Right lobe of liver (tissue), 4 donors: ENCODE measurements at regions not wholly inside any gene's neighbourhood (a gene's known extent, or its start where the extent isn't known, plus 50 kb on each side); places are given as distances from the start of the nearest gene placed in this dataset.

ENCODE experiments used
- POLR2A ChIP-seq: fragments of 450-650 bp; IDR thresholded peaks from one replicate; pipeline ENCODE4 v1.6.1; 2017; ENCODE audit warnings: antibody characterized with exemption, mild to moderate bottlenecking
- TF ChIP-seq, protein P1 (sequence below), 4 donors: fragments of 200-600 bp in 3 of 4; fragments of 450-650 bp in 1 of 4; IDR thresholded peaks; one replicate each; pipeline versions ENCODE4 v1.5.1 to v1.8.0; 2016 to 2022; ENCODE audit warnings: antibody characterized with exemption in 4 of 4, mild to moderate bottlenecking in 2 of 4
- donor health status: DM: no; HTN: no; CAD: no.
- donor health status: DM: no; HTN: no; CAD: no.
- donor health status: DM: no; HTN: yes; CAD: no.

DNA sequence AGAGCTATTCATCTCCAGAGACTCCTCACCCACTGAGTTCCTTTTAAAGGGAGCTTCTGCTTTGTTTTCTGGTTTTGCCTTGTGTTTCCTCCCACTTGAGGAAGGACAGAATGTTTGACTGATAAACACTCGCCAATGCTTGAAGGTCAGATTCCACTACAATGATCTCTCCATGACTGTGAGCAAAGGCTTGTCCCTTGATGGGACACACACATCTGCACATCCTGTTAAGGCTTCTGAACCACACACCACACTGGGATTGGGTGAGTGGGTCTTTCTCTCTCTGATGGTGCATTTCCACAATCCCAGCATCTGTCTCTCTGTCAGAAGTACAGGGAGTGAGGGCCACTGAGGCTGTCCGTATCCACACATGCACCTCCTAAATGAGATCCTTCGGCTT is 245.3 kb downstream of the IRS2 start:
- TF ChIP-seq, protein P1, sequence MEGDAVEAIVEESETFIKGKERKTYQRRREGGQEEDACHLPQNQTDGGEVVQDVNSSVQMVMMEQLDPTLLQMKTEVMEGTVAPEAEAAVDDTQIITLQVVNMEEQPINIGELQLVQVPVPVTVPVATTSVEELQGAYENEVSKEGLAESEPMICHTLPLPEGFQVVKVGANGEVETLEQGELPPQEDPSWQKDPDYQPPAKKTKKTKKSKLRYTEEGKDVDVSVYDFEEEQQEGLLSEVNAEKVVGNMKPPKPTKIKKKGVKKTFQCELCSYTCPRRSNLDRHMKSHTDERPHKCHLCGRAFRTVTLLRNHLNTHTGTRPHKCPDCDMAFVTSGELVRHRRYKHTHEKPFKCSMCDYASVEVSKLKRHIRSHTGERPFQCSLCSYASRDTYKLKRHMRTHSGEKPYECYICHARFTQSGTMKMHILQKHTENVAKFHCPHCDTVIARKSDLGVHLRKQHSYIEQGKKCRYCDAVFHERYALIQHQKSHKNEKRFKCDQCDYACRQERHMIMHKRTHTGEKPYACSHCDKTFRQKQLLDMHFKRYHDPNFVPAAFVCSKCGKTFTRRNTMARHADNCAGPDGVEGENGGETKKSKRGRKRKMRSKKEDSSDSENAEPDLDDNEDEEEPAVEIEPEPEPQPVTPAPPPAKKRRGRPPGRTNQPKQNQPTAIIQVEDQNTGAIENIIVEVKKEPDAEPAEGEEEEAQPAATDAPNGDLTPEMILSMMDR (IDR thresholded peaks at IDR 0.05): no peak
- TF ChIP-seq POLR2A: no peak
